ENCODE measurements at regions not wholly inside any gene's neighbourhood (a gene's known extent, or its start where the extent isn't known, plus 50 kb on each side); places are given as distances from the start of the nearest gene placed in this dataset.

GRCh38 chr21:18705971-18706370, 302.4 kb upstream of the TMPRSS15 start:
- no peaks in the 10 kb centered on the region; a peak in 1 of 5 replicates for H3K4me1 ChIP-seq (replicated peaks in 1 of 2; ENCODE audit: control insufficient read depth in 2 of 2, insufficient read depth in 2 of 2, low read length in 2 of 2)
- no peak overlapping the region for H3K27ac ChIP-seq (ENCODE audit: extremely low read depth, low read depth, low read length)
- no TSS peak for BruUV-seq (replicated peaks)
- FAIRE-seq (no peak), ATAC-seq (no peak), DNase-seq (ENCODE audit: extremely low read depth in 1 of 4, low spot score in 3 of 4) (no peak)
- no peaks in the 10 kb centered on the region for H3K27me3 ChIP-seq (ENCODE audit: control insufficient read depth in 2 of 2, insufficient read depth in 2 of 2, low read length in 2 of 2)
- 16% methylated on average over 3 of the region's 3 CpGs for WGBS (ENCODE audit: insufficient coverage, low coverage, missing lambda C conversion rate)
- TF ChIP-seq ZNF766 (CRISPR knock-in tag; conservative IDR thresholded peaks at IDR 0.05) (peak; percentile 67; the same call in 1 of the 2 replicates), NFIC (IDR thresholded peaks at IDR 0.05) (peak; percentile 73), ZBTB1 (CRISPR knock-in tag; IDR thresholded peaks at IDR 0.05; ENCODE audit: borderline replicate concordance, low read depth) (no peak)
- no peaks in the 10 kb centered on the region for H3K9me3 ChIP-seq (replicated peaks; ENCODE audit: control insufficient read depth, insufficient read depth, low read depth, low read length)
- no peaks in the 10 kb centered on the region for H4K20me1 ChIP-seq (replicated peaks; ENCODE audit: control insufficient read depth, insufficient read depth, low read length)
- H3K9me1 ChIP-seq (ENCODE audit: control insufficient read depth, insufficient read depth, low read length): no peaks in the 10 kb centered on the region
- no peaks in the 10 kb centered on the region for H3K36me3 ChIP-seq (ENCODE audit: control insufficient read depth, insufficient read depth, low read length)
- no peak overlapping the region for H2AFZ ChIP-seq (ENCODE audit: low read depth, low read length)
- no peaks in the 10 kb centered on the region; the same call in 1 of the 3 replicates for H3K79me2 ChIP-seq (ENCODE audit: control insufficient read depth, insufficient read depth, low read length)
- intact Hi-C loops (cut with micrococcal nuclease): no loop called here
- in situ Hi-C loops (cut with MboI): no loop called here
- H3K9ac ChIP-seq (ENCODE audit: insufficient read depth in 1 of 2, low read depth in 2 of 2, low read length in 2 of 2): no peak overlapping the region
- no peak overlapping the region for H3K4me2 ChIP-seq (ENCODE audit: insufficient read depth, low read length)
- H3K4me3 ChIP-seq: no peak overlapping the region
- CTCF ChIA-PET (ENCODE audit: low intra/inter-chr PET ratio): no interaction called here
- POLR2A ChIA-PET: no interaction called here

GRCh38 chr21:18711662-18712061, 308.1 kb upstream of the TMPRSS15 start:
- FAIRE-seq (no peak), ATAC-seq (no peak), DNase-seq (ENCODE audit: extremely low read depth in 1 of 4, low spot score in 3 of 4) (no peak)
- TF ChIP-seq CBX3 (IDR thresholded peaks at IDR 0.05; ENCODE audit: borderline replicate concordance in 1 of 2, low read length in 2 of 2): no peak
- TF ChIP-seq E2F3 (CRISPR knock-in tag; IDR thresholded peaks at IDR 0.05): no peak
- no peak for TF ChIP-seq ZNF134 (CRISPR knock-in tag; conservative IDR thresholded peaks at IDR 0.05)
- peak; percentile 93 for TF ChIP-seq ZNF707 (CRISPR knock-in tag; conservative IDR thresholded peaks at IDR 0.05)
- peaks cover 1% of the 10 kb centered on the region; the same call in 1 of the 3 replicates for H3K79me2 ChIP-seq (ENCODE audit: control insufficient read depth, insufficient read depth, low read length)
- no peaks in the 10 kb centered on the region for H3K4me1 ChIP-seq (replicated peaks in 1 of 2; ENCODE audit: control insufficient read depth in 2 of 2, insufficient read depth in 2 of 2, low read length in 2 of 2)
- no TSS peak for BruUV-seq (replicated peaks)
- POLR2A ChIA-PET: no interaction called here
- no peaks in the 10 kb centered on the region for H3K27me3 ChIP-seq (ENCODE audit: control insufficient read depth in 2 of 2, insufficient read depth in 2 of 2, low read length in 2 of 2)
- no peak overlapping the region for H3K4me2 ChIP-seq (ENCODE audit: insufficient read depth, low read length)
- intact Hi-C loops (cut with micrococcal nuclease): no loop called here
- H4K20me1 ChIP-seq (replicated peaks; ENCODE audit: control insufficient read depth, insufficient read depth, low read length): no peaks in the 10 kb centered on the region
- H3K9ac ChIP-seq (ENCODE audit: insufficient read depth in 1 of 2, low read depth in 2 of 2, low read length in 2 of 2): no peak overlapping the region
- CTCF ChIA-PET (ENCODE audit: low intra/inter-chr PET ratio): no interaction called here
- H3K36me3 ChIP-seq (ENCODE audit: control insufficient read depth, insufficient read depth, low read length): no peaks in the 10 kb centered on the region
- WGBS (ENCODE audit: insufficient coverage, low coverage, missing lambda C conversion rate): 29% methylated on average over 1 of the region's 1 CpG
- no peaks in the 10 kb centered on the region for H3K9me3 ChIP-seq (replicated peaks; ENCODE audit: control insufficient read depth, insufficient read depth, low read depth, low read length)
- no peaks in the 10 kb centered on the region for H3K9me1 ChIP-seq (ENCODE audit: control insufficient read depth, insufficient read depth, low read length)
- no peak overlapping the region for H3K27ac ChIP-seq (ENCODE audit: extremely low read depth, low read depth, low read length)
- in situ Hi-C loops (cut with MboI): no loop called here
- H3K4me3 ChIP-seq: no peak overlapping the region
- no peak overlapping the region for H2AFZ ChIP-seq (ENCODE audit: low read depth, low read length)

Data from K562 (cell line).